ENCODE measurements at regions not wholly inside any gene's neighbourhood (a gene's known extent, or its start where the extent isn't known, plus 50 kb on each side); places are given as distances from the start of the nearest gene placed in this dataset.
A peak's percentile ranks its signal among the peaks of the same experiment; 100 is the strongest.

DNA sequence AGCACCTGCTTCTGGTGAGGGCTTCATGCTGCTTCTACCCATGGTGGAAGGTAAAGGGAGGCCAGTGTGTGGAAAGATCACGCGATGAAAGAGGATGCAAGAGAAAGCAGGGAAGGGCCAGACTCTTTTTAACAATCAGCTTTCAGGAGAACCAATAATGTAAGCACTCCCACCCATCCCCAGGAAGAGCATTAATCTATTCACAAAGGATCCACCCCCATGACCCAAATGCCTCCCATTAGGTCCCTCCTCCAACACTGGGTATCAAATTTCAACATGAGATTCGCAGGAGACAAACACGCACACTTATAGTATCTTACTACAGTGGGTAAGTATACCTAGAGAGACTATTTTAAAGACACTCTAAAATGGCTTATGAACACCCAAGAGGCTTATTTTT is 80.5 kb upstream of the TMCC3 start:
- Histone ChIP-seq H3K9me3 (no peaks in the 10 kb centered on the region), H3K4me3 (ENCODE audit: low read depth in 2 of 2, low read length in 1 of 2) (no peak overlapping the region), H3K27ac (ENCODE audit: low read depth in 2 of 2, low read length in 1 of 2) (no peak overlapping the region), H3K36me3 (replicated peaks in 1 of 2; ENCODE audit: control insufficient read depth in 1 of 2, insufficient read depth in 2 of 2, low read length in 1 of 2) (no peaks in the 10 kb centered on the region), H3K4me1 (ENCODE audit: control insufficient read depth in 1 of 2, insufficient read depth in 2 of 2, low read depth in 1 of 2, low read length in 1 of 2) (no peaks in the 10 kb centered on the region), H3K4me2 (no peak overlapping the region), H4K20me1 (ENCODE audit: insufficient read depth) (no peaks in the 10 kb centered on the region), H3K9me2 (no peaks in the 10 kb centered on the region), H3F3A (replicated peaks; ENCODE audit: insufficient read depth) (no peaks in the 10 kb centered on the region), H3K9ac (no peak overlapping the region), H3K79me2 (ENCODE audit: insufficient read depth) (no peaks in the 10 kb centered on the region), H3K27me3 (ENCODE audit: insufficient read depth) (no peaks in the 10 kb centered on the region), H2AFZ (ENCODE audit: low read depth) (no peak overlapping the region)
- POLR2A ChIA-PET = no interaction called here
- no peak for TF ChIP-seq SMC3 (IDR thresholded peaks at IDR 0.05; ENCODE audit: low read depth, low read length)
- TF ChIP-seq JUND (IDR thresholded peaks at IDR 0.05) = no peak
- no peak for TF ChIP-seq USF2 (IDR thresholded peaks at IDR 0.05; ENCODE audit: borderline replicate concordance, low read depth, low read length)
- DNase-seq = no peak
- 88% methylated on average over 4 of the region's 4 CpGs for WGBS (ENCODE audit: low lambda C conversion rate)
- CTCF ChIA-PET = interaction anchor here (1.1 kb wide), 1 partner anchor 11 kb away, joined by 3 read pairs; no protein-coding TSS in a partner anchor

- Histone ChIP-seq H3K9me3 (no peaks in the 10 kb centered on the region), H3K4me2 (no peak overlapping the region), H3K4me1 (ENCODE audit: control insufficient read depth in 1 of 2, insufficient read depth in 2 of 2, low read depth in 1 of 2, low read length in 1 of 2) (no peaks in the 10 kb centered on the region), H3K9me2 (no peaks in the 10 kb centered on the region), H3K79me2 (ENCODE audit: insufficient read depth) (no peaks in the 10 kb centered on the region), H3K27me3 (ENCODE audit: insufficient read depth) (no peaks in the 10 kb centered on the region), H2AFZ (ENCODE audit: low read depth) (no peak overlapping the region), H3K9ac (no peak overlapping the region), H3K27ac (ENCODE audit: low read depth in 2 of 2, low read length in 1 of 2) (no peak overlapping the region), H3K36me3 (replicated peaks in 1 of 2; ENCODE audit: control insufficient read depth in 1 of 2, insufficient read depth in 2 of 2, low read length in 1 of 2) (no peaks in the 10 kb centered on the region), H4K20me1 (ENCODE audit: insufficient read depth) (no peaks in the 10 kb centered on the region), H3F3A (replicated peaks; ENCODE audit: insufficient read depth) (no peaks in the 10 kb centered on the region), H3K4me3 (ENCODE audit: low read depth in 2 of 2, low read length in 1 of 2) (no peak overlapping the region)
- POLR2A ChIA-PET = no interaction called here
- CTCF ChIA-PET = no interaction called here
- DNase-seq = no peak
- no peak for TF ChIP-seq JUND (IDR thresholded peaks at IDR 0.05)
- no peak for TF ChIP-seq SMC3 (IDR thresholded peaks at IDR 0.05; ENCODE audit: low read depth, low read length)
- no peak for TF ChIP-seq GATA2 (CRISPR knock-in tag; IDR thresholded peaks at IDR 0.05)
- TF ChIP-seq, protein P1, sequence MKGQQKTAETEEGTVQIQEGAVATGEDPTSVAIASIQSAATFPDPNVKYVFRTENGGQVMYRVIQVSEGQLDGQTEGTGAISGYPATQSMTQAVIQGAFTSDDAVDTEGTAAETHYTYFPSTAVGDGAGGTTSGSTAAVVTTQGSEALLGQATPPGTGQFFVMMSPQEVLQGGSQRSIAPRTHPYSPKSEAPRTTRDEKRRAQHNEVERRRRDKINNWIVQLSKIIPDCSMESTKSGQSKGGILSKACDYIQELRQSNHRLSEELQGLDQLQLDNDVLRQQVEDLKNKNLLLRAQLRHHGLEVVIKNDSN (IDR thresholded peaks at IDR 0.05; ENCODE audit: borderline replicate concordance, low read depth) = no peak
- WGBS (ENCODE audit: low lambda C conversion rate) = 54% methylated on average over 10 of the region's 10 CpGs
Observed at GRCh38 chr12:94726236-94726835, 76.0 kb upstream of the TMCC3 start.

DNA sequence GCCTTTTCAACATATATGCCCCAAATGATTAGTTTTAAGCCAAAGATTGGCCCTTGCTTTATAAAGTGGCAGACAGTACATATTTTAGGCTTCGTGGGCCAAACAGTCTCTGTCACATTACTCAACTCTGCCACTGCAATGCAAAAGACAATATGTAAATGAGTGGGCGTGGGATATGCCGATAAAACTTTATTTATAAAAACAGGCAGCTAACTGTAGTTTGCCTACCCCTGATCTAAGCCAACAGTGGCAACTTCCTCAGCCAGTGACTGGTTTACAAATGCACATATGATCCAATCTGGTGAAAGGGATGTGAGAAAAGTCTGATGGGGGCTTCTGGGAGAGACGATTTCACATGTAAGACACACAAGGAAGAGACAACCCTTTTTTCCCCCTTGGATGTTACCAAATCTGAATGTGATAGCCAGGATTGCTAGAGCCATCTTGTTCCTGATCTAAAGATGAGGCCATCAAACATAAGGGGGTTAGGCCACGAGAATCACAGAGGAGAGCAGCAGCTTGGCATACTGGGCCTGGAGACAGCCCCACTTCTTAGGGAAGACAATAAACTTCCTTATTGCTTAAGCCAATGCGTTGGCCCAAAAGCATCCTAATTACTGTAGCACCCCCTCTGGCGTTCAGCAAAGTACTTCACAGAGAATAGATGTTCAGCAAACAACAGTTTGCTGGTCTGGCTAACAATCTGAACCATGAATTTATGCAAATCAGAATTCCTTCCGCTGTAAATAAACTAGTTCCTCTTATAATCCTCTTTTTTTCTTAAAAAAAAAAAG is 75.2 kb upstream of the TMCC3 start:
- Histone ChIP-seq H3K4me1 (ENCODE audit: control insufficient read depth in 1 of 2, insufficient read depth in 2 of 2, low read depth in 1 of 2, low read length in 1 of 2) (no peaks in the 10 kb centered on the region), H3K79me2 (ENCODE audit: insufficient read depth) (no peaks in the 10 kb centered on the region), H3K9me2 (no peaks in the 10 kb centered on the region), H3K36me3 (replicated peaks in 1 of 2; ENCODE audit: control insufficient read depth in 1 of 2, insufficient read depth in 2 of 2, low read length in 1 of 2) (no peaks in the 10 kb centered on the region), H4K20me1 (ENCODE audit: insufficient read depth) (no peaks in the 10 kb centered on the region), H3K4me2 (no peak overlapping the region), H3K9me3 (no peaks in the 10 kb centered on the region), H3F3A (replicated peaks; ENCODE audit: insufficient read depth) (no peaks in the 10 kb centered on the region), H3K27ac (ENCODE audit: low read depth in 2 of 2, low read length in 1 of 2) (no peak overlapping the region), H3K27me3 (ENCODE audit: insufficient read depth) (no peaks in the 10 kb centered on the region), H2AFZ (ENCODE audit: low read depth) (no peak overlapping the region), H3K4me3 (ENCODE audit: low read depth in 2 of 2, low read length in 1 of 2) (no peak overlapping the region), H3K9ac (no peak overlapping the region)
- ChIA-PET CTCF (no interaction called here), POLR2A (no interaction called here)
- DNase-seq = no peak
- TF ChIP-seq EP300 (IDR thresholded peaks at IDR 0.05; ENCODE audit: borderline replicate concordance in 1 of 2, low read depth in 1 of 2, low read length in 1 of 2) = no peak
- TF ChIP-seq CTCF (IDR thresholded peaks at IDR 0.05) = peak; percentile 37
- peak; percentile 17; the same call in 1 of the 2 replicates for TF ChIP-seq SMC3 (IDR thresholded peaks at IDR 0.05; ENCODE audit: low read depth, low read length)
- 55% methylated on average over 8 of the region's 8 CpGs for WGBS (ENCODE audit: low lambda C conversion rate)

Measured in SK-N-SH (cell line).